GM19351 (cell line): ENCODE measurements at regions not wholly inside any gene's neighbourhood (a gene's known extent, or its start where the extent isn't known, plus 50 kb on each side); places are given as distances from the start of the nearest gene placed in this dataset.

Source experiments
- ATAC-seq: cut with Tn5 transposase; IDR thresholded peaks from one replicate; pipeline ENCODE4 v1.9.1; 2021; ENCODE audit warnings: mild to moderate bottlenecking, moderate library complexity; ENCODE audit not compliant: unreplicated experiment

DNA sequence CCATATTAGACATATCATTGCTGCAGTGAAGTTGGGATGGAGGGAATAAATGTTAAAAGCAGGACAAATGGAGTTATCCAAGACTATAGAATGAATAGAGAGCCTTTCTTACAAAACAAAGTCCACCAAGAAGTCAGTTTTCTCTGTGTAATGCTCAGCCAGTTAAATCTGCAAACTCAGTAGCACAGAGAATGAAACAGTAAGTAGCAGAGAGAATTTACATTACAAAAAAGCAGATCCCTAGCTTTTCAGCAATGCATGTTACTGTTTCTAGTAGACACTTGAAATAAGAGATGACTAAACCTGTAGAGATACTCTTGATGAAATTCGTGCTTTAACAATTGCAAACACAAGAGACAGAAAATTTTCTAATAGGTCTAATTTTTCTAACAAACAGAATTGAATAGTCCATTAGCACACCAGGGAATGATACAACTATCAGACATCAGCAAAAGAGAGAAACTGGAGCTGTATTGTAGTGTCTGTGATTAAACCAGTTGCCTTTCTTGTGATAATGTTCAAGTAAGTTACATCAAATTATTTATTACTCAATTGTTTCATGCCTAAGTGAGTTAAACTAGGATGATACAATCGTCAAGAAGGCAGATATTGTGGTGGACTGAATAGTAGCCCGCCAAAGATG lies 322.2 kb upstream of the DDX18 start:
- ATAC-seq, result no peak

DNA sequence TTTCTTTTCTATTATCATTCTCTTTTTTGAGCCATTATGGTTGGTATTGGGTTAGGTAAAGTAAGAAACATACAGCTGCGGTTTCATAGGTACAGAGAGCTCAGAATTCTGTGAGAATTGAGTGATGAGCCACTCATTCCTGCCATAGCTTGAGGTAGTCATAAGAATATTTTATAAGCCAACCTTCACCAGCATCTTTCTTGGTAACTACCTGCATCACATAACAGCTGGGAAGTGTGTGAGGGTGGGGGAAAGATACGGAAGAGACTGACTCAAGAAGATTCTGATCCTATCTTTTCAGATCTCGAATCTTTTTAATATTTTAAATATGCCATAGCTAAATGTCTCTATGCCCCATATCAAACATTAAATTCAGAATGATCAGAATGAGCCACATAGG lies 313.8 kb upstream of the DDX18 start:
- no peak for ATAC-seq

DNA sequence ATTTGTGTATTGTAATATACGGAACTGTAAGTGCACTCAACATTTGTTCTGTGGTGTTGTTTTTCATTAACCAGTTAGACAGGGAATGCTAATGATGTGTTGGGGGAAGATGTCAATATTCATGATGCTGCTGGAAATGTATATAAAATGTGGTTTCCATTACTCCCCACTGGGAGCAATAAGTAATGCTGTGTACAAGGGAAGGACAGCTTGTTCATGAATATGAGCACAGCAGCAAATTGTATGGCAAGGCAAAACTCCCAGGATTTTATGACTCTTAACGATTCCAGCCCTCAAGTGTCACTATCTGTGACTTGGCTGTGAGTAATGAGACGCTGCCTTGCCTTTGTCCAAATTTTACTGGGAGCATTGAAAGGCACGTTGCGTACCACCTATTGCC lies 312.4 kb upstream of the DDX18 start:
- no peak for ATAC-seq

DNA sequence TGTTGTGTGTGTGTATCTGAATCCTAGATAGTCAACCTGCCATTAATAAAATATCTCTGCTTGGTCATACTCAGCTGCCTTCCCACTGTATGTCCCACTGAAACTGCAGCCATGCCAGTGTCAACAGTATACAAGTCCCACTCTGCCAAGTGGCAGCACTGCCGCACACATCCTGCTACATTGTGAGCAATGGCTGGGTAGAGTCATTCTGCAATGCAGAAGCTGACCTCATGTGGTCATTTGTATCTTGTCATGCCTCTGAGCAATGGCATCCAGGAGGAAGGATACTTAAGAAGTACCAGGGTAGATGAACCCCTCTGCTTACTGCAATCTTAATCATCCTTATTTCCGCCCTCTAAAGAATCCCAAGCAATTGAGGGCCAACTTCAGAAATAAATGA lies 302.2 kb upstream of the DDX18 start:
- no peak for ATAC-seq

DNA sequence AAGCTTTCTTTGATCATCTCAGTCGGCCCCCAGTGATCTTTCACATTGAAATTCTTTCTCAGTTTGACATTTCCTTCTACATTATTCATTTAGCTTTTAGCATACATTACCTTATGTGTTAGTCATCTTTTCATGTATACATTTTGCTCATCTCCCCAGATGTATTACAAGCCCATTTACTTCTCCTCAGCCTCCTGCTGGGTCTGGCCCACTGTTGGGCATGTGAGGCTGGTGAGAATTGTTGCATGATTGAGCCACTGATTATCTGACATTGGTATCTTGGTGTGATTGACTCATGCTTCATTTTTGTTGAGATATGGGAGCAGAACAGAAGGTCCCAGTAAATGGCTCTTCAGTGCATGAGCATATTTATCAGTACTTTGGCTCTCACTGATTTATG lies 300.1 kb upstream of the DDX18 start:
- no peak for ATAC-seq

DNA sequence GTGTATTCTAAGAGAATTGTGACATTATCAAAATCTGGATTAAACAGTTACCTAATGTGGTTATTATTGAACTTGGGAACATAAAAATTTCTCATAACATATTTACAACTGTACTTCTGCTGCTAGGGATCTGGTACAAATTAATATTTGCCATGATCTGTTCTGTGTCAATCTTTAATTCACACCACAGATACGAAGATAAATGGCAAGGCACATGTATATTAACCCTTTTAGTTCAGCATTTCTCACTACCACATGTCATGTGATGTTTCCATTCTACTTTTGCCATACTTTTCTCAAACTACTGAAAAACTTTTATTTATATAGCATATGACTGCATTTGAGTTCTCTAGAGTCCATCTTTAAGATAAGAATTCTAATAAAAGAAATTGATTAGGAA lies 295.3 kb upstream of the DDX18 start:
- no peak for ATAC-seq

DNA sequence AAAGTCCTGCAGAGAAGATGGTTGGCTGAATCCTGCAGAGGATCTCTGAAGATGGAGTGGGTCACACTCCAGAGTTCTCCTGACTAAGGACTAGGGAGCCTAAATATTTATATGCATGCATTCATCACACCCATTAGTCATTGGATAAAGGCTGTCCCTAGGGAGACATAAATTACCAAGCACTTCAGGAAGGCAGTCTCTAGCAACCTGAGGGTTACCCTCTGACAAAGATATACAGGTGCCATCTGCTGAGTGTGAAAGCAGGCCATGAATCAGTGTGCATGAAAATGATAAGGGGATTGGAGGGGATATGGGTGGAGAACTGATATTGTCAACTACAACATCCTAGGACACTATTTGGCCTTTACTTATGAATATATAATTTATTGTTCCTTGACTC lies 294.8 kb upstream of the DDX18 start:
- no peak for ATAC-seq

DNA sequence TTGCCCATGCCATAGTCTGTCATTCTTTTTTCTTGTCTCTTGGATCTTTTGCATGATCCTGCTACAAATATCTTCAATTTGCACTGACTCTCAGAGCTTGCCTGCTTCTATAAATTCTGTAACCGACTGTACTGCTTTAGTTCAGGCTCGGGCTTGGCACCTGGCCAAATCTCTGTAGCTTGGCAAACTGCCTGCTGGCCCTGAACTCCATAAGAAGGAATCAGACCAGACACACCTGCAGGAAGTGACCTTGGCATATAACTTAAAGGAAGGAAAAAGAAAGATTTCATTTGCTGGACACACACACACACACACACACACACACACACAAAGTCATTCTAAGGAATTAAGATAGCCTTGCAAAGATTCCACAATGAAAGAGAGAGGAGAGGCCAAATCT lies 291.2 kb upstream of the DDX18 start:
- ATAC-seq, result no peak

DNA sequence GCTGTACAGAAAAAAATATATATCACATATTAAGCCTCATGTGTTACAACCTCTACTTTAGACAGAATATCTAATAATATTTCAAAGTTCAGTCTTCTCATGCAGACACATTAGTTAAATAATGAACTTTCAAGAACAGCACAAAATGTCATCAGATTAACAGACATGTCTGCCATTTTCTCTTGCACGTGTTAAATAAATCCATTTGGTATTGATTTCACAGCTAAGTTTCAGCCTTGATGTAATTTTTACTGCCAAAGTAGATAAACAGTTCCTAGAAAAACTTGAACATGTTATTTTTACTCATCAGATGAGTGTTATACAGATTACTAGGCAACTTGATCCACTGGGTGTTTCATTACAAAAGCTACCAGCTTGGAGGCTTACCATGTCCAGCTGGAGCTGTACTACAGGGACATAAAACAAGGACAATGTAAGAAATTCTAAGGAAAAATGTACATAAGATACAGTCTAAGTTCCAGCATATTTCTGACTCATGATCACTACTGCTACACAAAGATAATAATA lies 290.7 kb upstream of the DDX18 start:
- ATAC-seq, result no peak

DNA sequence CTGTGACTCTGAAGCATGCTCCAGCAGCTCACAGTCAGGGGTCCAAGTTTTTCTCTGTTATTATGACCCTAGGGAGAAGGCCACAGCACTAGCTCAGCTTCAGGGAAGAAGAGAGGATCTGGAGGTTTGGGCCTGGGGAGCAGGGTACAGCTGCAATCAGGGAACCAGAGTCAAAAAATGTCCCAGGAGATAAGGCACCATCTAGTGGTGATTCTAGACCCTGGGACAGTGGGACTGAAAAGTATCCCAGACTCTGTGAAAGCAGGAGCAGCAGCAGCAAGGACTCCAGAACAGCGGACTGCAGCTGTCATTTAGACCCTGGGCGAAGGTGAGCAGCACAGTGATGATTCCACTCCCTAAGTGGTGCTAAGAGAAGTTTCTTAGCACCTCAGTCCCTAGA lies 278.4 kb upstream of the DDX18 start:
- ATAC-seq, result no peak

DNA sequence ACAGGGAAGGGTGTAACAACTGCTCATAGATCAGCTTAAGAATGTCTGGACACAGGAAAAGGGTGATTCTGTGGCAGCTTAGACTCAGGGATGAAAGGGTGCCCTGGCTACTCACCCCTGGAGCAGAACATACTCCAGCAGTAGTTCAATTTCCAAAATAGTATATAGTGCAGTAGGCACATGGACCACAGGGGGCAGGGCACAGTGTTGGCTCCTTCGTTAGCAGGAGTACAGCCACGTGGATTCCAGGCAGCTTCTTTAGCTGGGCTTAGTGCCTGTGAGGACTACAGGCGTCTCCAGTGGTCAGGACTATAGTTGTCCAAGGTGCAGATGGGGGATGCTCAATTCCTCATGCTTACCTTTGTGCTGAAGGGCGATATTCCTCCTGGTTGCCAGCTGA lies 277.5 kb upstream of the DDX18 start:
- no peak for ATAC-seq

DNA sequence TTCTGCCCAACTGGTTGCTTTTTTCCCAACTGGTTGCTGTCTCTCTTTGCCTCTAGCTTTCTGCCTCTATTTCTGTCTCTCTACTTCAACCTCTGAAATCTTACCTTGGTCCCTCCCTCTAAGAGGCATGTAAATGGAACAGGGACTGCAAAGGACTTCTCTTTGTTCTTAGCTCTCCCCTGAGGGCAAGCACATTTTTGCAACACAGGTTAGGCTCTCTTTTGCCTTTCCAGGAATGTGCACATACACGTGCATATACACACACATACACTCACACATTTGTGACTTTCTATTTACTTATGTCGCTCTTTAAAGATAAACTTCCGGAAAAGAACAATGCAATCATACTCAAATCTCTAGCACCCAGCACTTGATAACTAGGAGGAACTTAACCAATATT lies 262.6 kb upstream of the DDX18 start:
- no peak for ATAC-seq

DNA sequence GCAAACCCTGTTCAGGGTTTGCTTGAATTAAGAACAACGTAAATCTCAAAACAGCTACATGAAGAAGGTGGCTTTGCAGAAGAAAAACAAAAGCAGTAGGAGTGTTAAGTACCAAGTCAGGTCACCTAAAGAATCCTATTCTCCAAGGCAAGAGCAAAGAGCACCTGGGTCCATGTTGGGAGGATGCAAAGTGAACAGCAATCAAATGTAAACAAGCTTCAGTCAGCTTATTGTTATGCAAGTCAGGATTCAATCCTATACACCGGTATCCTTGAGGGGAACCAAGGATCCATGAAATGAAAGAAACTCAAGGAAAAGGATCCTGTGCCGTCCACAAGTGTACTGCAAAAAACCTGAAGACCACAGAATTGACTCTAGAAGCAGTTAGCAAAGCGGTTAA lies 261.0 kb upstream of the DDX18 start:
- ATAC-seq, result no peak

DNA sequence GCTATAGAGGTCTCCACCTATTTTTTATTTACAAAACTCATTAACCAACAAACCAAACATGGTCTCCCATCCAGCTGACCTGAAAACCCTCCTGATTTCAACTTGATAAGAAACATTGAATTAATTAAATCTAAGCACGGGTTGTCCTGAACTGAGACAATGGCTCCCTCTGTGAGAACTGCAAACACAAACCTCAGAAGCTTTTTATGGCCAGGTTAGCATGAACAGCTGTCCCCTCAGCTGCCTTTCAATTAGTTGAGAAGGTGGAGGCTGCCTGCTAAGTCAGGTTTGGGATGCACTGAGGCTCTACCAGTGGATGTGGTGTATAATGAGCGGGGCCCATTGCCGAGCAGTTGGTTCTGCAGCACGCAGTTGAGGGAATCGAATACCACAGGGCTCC lies 258.5 kb upstream of the DDX18 start:
- no peak for ATAC-seq

DNA sequence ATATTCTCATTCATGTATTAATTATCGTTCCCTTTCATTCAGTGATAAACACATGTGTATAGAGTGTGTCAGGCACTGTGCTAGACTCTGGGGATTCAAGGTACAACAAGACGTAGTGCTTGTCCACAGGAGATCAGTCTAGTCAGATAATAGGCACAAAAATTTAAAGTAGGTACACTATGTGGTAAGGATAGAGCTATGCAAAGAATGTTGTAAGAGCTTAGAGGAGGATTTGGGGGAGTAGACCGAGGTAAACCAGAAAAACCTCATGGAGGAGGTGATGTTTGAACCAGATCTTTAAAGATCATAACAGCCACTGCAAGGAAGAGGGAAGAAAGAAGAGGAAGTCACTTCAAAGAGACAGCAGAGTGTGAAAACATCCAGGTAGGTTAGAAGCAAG lies 256.9 kb upstream of the DDX18 start:
- no peak for ATAC-seq

DNA sequence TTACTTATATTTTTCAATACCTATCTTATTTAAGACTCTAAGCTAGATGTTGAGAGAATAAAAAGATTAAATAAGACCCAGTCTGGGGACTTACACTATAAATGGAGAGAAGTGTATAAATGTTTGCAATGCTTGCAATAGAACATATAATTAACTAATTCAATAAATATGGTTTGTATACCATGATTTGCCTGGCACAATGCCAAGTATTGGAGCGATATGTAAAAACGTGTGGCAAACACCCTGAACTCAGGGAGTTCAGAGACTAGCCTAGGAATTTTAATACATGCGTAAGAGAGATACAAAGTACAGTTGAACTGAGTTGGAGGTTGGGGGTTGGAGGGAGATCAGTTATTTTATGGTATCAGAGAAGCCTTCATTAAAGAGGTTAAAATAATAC lies 251.8 kb upstream of the DDX18 start:
- no peak for ATAC-seq

DNA sequence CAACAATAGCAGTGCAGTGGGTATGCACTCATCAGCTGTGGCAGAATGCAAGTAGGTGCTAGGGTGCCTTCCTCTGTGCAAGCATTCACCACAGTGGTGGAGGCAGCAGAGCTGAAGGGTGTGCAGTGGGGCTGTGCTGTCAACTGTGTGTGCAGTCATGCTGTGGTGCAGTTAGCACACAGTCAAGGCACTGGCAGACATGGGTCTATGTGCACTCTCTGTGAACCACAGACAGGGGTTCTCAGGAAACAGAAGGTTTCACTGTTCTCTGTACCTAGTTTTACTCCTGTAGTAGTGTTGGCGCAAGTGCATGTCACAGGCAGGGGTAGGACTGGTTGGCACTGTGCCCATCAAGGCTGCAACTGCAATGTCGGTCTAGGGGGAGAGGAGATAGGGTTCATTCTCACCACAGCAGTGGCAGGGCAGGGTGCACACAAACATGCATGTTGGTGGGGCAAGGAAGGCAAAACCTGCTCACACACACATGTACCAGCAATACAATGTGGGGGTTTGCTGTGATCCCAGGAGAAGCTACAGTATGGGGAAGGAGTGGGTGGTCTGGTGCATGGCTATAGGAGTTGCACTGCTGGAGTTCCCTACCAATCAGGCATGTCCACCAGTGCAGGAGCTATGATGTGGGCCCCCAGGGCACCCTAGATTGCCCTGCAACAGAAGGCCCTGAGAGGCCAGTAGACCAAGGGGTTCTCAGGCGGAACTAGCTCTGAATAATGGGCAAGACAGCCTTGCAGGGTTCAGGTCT lies 242.7 kb upstream of the DDX18 start:
- ATAC-seq, result no peak

DNA sequence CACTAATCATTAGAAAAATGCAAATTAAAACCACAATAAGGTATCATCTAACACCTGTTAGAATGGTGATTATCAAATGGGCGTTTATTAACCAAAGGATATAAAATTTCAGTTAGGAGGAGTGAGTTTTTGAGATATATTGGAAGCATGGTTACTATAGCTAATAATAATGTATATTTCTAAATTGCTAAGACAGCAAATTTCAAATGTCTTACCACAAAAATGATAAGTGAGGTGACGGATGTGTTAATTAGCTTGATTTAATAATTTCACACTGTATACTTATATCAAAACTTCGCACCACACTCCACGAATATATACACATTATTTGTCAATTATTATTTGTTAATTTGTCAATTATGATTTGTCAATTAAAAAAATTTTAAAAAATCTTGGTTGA lies 227.2 kb upstream of the DDX18 start:
- no peak for ATAC-seq

DNA sequence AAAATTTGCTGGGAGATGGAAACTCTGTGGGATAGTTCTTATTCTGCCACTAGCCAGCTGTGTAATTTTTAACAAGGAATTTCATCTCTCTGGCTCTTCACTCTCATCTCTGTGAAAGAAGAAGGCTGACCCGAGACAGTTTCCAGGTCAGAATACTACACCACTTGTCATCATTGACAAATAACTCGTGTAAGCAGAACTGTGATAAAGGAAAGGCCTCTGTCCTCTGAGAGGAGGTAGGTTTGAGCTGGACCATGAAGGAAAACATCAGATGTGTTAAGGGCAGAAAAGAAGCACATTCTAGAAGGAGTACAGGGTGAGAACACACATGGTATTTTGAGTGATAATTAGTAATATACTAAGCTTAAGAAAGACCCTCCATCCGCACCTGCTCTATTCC lies 211.4 kb upstream of the DDX18 start:
- no peak for ATAC-seq

DNA sequence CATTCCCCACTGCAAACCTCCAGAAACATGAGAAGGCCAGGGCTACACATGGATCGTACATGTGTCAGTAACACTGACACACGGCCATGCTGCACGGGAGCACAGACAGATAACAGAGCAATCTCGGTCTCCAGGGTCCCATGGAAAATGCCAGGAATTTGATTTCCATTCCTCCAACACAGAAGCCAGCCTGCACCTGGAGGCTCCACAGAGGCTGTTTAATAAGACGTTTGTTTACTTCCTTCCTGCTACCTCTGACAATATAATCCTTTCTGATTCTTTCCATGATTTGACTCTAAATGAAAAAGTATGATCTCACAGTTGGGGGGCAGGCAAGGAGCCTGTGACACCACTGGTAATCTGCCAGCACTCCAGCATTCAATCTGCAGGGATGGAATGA lies 210.9 kb upstream of the DDX18 start:
- no peak for ATAC-seq

DNA sequence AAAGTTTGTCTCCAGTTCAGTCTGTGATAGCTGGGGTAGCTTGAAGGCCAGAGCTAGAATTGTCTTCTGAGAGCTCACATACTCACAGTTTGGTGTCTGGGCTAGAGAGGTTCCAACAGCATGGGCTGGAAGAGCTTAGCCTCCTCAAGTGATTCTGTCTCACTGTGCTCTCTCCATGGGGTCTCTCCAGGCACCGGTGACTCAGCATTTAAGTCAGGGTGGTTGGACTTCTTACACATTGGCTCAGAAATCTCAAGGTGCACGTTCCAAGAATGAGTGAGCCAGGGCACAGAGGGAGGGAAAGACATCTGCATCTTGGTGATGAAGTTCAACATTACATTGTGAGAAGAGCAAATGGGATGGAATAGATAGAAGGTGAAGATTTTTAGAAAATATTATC lies 207.3 kb upstream of the DDX18 start:
- no peak for ATAC-seq

DNA sequence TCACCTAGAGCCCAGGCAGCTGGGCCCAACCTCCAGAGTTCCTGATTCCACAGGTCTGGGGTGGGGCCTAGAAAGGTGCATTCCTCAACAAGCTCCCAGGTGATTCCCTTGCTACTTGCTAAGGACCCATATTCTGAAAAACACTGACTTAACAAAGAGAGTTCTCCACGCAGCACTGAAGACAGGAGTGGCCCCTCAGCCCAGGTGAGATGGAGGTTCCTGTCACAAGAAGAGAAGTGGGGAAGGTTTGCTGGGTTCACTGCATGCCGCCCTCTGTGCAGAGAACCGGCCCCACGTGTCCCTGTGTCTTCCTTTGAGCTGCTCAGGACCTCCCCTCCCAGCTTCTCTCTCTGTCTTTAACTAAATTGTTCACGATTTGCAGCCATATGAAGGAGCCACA lies 201.4 kb upstream of the DDX18 start:
- ATAC-seq, result no peak

DNA sequence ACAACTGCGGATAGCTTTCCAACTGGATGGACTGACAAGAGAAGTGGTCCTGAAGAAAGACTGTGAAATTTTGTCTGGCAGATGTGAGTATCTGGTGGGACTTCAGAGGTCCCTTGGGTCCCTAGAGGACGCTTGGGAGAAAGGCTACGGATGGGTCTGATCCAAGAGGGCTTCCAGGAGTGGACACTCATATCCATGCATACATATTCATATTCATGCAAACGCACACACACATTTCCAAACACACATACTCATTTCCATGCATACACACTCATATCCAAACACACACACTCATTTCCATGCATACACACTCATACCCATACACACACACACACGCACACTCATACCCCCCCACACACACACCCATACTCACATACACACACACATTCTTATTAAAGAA lies 200.2 kb upstream of the DDX18 start:
- no peak for ATAC-seq
